H9 (cell line): ENCODE measurements at regions not wholly inside any gene's neighbourhood (a gene's known extent, or its start where the extent isn't known, plus 50 kb on each side); places are given as distances from the start of the nearest gene placed in this dataset.
A peak's percentile ranks its signal among the peaks of the same experiment; 100 is the strongest.

ENCODE experiments used
- DNase-seq: peaks from one replicate; pipeline ENCODE4 v3.0.0-alpha.2; 2017
- H2AFZ ChIP-seq: one replicate; pipeline ENCODE4 v1.6.1; 2013; ENCODE audit warnings: mild to moderate bottlenecking, low read length, control low read depth, moderate library complexity
- H2AK5ac ChIP-seq: 2 replicates; pipeline ENCODE4 v1.6.1; 2013; ENCODE audit warnings: low read length, control low read depth, mixed read lengths; ENCODE audit not compliant: insufficient read length
- H2BK120ac ChIP-seq: one replicate; pipeline ENCODE4 v1.6.1; 2013; ENCODE audit warnings: low read depth, mild to moderate bottlenecking, low read length, control low read depth, inconsistent platforms; ENCODE audit not compliant: poor library complexity, severe bottlenecking
- H2BK12ac ChIP-seq: 2 replicates; pipeline ENCODE4 v1.6.1; 2013; ENCODE audit warnings: low read length, control low read depth, mixed read lengths, low read depth; ENCODE audit not compliant: insufficient read length
- H2BK15ac ChIP-seq: 2 replicates; pipeline ENCODE4 v1.6.1; 2013; ENCODE audit warnings: low read depth, low read length, control low read depth
- H2BK20ac ChIP-seq: one replicate; pipeline ENCODE4 v1.6.1; 2013; ENCODE audit warnings: low read depth, mild to moderate bottlenecking, low read length, control low read depth, inconsistent platforms; ENCODE audit not compliant: poor library complexity, severe bottlenecking
- H2BK5ac ChIP-seq: 2 replicates; pipeline ENCODE4 v1.6.1; 2013; ENCODE audit warnings: low read length, control low read depth, mixed read lengths; ENCODE audit not compliant: insufficient read length
- H3K14ac ChIP-seq: 2 replicates; pipeline ENCODE4 v1.6.1; 2013; ENCODE audit warnings: low read length, control low read depth; ENCODE audit not compliant: insufficient read depth
- H3K18ac ChIP-seq: 2 replicates; pipeline ENCODE4 v1.6.1; 2013; ENCODE audit warnings: low read depth, mild to moderate bottlenecking, mixed read lengths, low read length, control low read depth; ENCODE audit not compliant: insufficient read length
- H3K23ac ChIP-seq: 2 replicates; pipeline ENCODE4 v1.6.1; 2013; ENCODE audit warnings: low read length, control low read depth, mixed read lengths, low read depth; ENCODE audit not compliant: insufficient read length
- H3K23me2 ChIP-seq: 2 replicates; pipeline ENCODE4 v1.6.1; 2013; ENCODE audit warnings: low read depth, mild to moderate bottlenecking, mixed read lengths, low read length, control low read depth; ENCODE audit not compliant: insufficient read length, poor library complexity, severe bottlenecking
- H3K27ac ChIP-seq: 2 replicates; pipeline ENCODE4 v1.5.1; 2013; ENCODE audit warnings: low read length, control low read depth, mixed read lengths, low read depth; ENCODE audit not compliant: insufficient read length
- H3K27me3 ChIP-seq: 2 replicates; pipeline ENCODE4 v1.6.1; 2013; ENCODE audit warnings: low read length, control low read depth, inconsistent platforms; ENCODE audit not compliant: insufficient read depth
- H3K4ac ChIP-seq: 2 replicates; pipeline ENCODE4 v1.6.1; 2013; ENCODE audit warnings: low read depth, mild to moderate bottlenecking, control low read depth, inconsistent platforms, low read length, moderate library complexity
- H3K4me1 ChIP-seq: 2 replicates; pipeline ENCODE4 v1.6.1; 2013; ENCODE audit warnings: low read length, control low read depth, inconsistent platforms; ENCODE audit not compliant: insufficient read depth
- H3K4me2 ChIP-seq: 2 replicates; pipeline ENCODE4 v1.6.1; 2013; ENCODE audit warnings: low read length, control low read depth, mixed read lengths; ENCODE audit not compliant: insufficient read length, insufficient read depth
- H3K56ac ChIP-seq: 2 replicates; pipeline ENCODE4 v1.6.1; 2013; ENCODE audit warnings: low read depth, mild to moderate bottlenecking, mixed read lengths, low read length, control low read depth; ENCODE audit not compliant: insufficient read length
- H3K79me1 ChIP-seq: 2 replicates; pipeline ENCODE4 v1.6.1; 2013; ENCODE audit warnings: low read depth, mild to moderate bottlenecking, moderate library complexity, low read length, control low read depth, inconsistent platforms; ENCODE audit not compliant: insufficient read depth, poor library complexity, severe bottlenecking
- H3K79me2 ChIP-seq: 2 replicates; pipeline ENCODE4 v1.6.1; 2013; ENCODE audit warnings: low read length, control low read depth, inconsistent platforms; ENCODE audit not compliant: insufficient read depth
- H3K9ac ChIP-seq: 2 replicates; pipeline ENCODE4 v1.6.1; 2013; ENCODE audit warnings: low read length, control low read depth, mixed read lengths; ENCODE audit not compliant: insufficient read length; ENCODE audit errors: extremely low read depth
- H3K9me3 ChIP-seq: one replicate; pipeline ENCODE4 v1.6.1; 2013; ENCODE audit warnings: low read depth, low read length, inconsistent platforms; ENCODE audit not compliant: control insufficient read depth
- H3T11ph ChIP-seq: one replicate; pipeline ENCODE4 v1.6.1; 2013; ENCODE audit warnings: mild to moderate bottlenecking, low read length, control low read depth, inconsistent platforms
- H4K20me1 ChIP-seq: one replicate; pipeline ENCODE4 v1.6.1; 2013; ENCODE audit not compliant: control insufficient read depth, insufficient read length, insufficient read depth
- H4K5ac ChIP-seq: 2 replicates; pipeline ENCODE4 v1.6.1; 2013; ENCODE audit warnings: low read depth, mild to moderate bottlenecking, mixed read lengths, low read length, control low read depth; ENCODE audit not compliant: insufficient read length
- H4K8ac ChIP-seq: replicated peaks from 2 replicates; pipeline ENCODE4 v1.6.1; 2013; ENCODE audit warnings: low read length, control low read depth, mixed read lengths, low read depth; ENCODE audit not compliant: insufficient read length
- H4K91ac ChIP-seq: 2 replicates; pipeline ENCODE4 v1.6.1; 2013; ENCODE audit warnings: low read depth, mild to moderate bottlenecking, moderate library complexity, mixed read lengths, low read length, control low read depth; ENCODE audit not compliant: insufficient read length
- H3K27ac Mint-ChIP-seq, 3 experiments: 2 replicates in 2 of 3; 3 replicates in 1 of 3; pipeline ENCODE4 v1.8.0; 2020 to 2021; ENCODE audit warnings: mixed read lengths in 3 of 3, mild to moderate bottlenecking in 1 of 3, moderate library complexity in 1 of 3
- H3K27me3 Mint-ChIP-seq: 2 replicates; pipeline ENCODE4 v1.8.0; 2021; ENCODE audit warnings: low read depth, mild to moderate bottlenecking, moderate library complexity, mixed read lengths
- H3K36me3 Mint-ChIP-seq, 3 experiments: 2 replicates in 2 of 3; 3 replicates in 1 of 3; pipeline ENCODE4 v1.8.0; 2020 to 2021; ENCODE audit warnings: low read depth in 3 of 3, mixed read lengths in 3 of 3; ENCODE audit not compliant: insufficient read depth in 1 of 3
- H3K4me1 Mint-ChIP-seq, 2 experiments: 2 replicates each; pipeline ENCODE4 v1.8.0; 2020; ENCODE audit warnings: mixed read lengths in 2 of 2
- H3K4me3 Mint-ChIP-seq, 2 experiments: 2 replicates in 1 of 2; 3 replicates in 1 of 2; pipeline ENCODE4 v1.8.0; 2020 to 2021; ENCODE audit warnings: mild to moderate bottlenecking in 2 of 2, mixed read lengths in 2 of 2, moderate library complexity in 1 of 2
- H3K9me3 Mint-ChIP-seq, 2 experiments: 2 replicates in 1 of 2; 3 replicates in 1 of 2; pipeline ENCODE4 v1.8.0; 2020; ENCODE audit warnings: mild to moderate bottlenecking in 2 of 2, mixed read lengths in 2 of 2, moderate library complexity in 1 of 2
- CTCF ChIP-seq: fragments of 200-600 bp; sonication (generic); conservative IDR thresholded peaks from 3 replicates; pipeline ENCODE4 v1.8.0; 2021; ENCODE audit warnings: antibody characterized with exemption, mild to moderate bottlenecking
- WGBS: extraction: QIAGEN DNeasy Blood & Tissue Kit; methylation state at CpG from one replicate; pipeline ENCODE4 v1.1.7; 2013; ENCODE audit warnings: missing lambda C conversion rate, low lambda C conversion rate, mixed read lengths; ENCODE audit not compliant: insufficient read length; ENCODE audit errors: extremely low coverage; 5-methylcytosine and 5-hydroxymethylcytosine counted together

GRCh38 chr7:130921391-130922180, 187.6 kb upstream of the KLF14 start:
- H3K4me1 Mint-ChIP-seq = peaks cover 25 to 33% of the 10 kb centered on the region in 2 experiments
- Histone ChIP-seq H2BK12ac (no peak overlapping the region), H4K91ac (no peak overlapping the region), H3K79me2 (no peaks in the 10 kb centered on the region), H3K23ac (no peak overlapping the region), H3K23me2 (no peaks in the 10 kb centered on the region), H3K79me1 (no peaks in the 10 kb centered on the region), H4K5ac (no peak overlapping the region), H3K56ac (no peak overlapping the region), H3K27me3 (no peaks in the 10 kb centered on the region), H2BK5ac (no peak overlapping the region), H3K18ac (no peak overlapping the region), H2BK120ac (no peak overlapping the region), H3K14ac (no peak overlapping the region), H2AK5ac (no peak overlapping the region), H3K4me1 (no peaks in the 10 kb centered on the region), H3T11ph (no peak overlapping the region), H2AFZ (no peak overlapping the region), H3K9ac (no peak overlapping the region), H3K9me3 (no peaks in the 10 kb centered on the region), H3K4ac (no peak overlapping the region), H2BK15ac (no peak overlapping the region), H3K4me2 (no peak overlapping the region), H4K8ac (no peak overlapping the region), H4K20me1 (no peaks in the 10 kb centered on the region), H2BK20ac (no peak overlapping the region), H3K27ac (no peak overlapping the region)
- no peak for DNase-seq
- no peaks in the 10 kb centered on the region for H3K9me3 Mint-ChIP-seq
- no peak for TF ChIP-seq CTCF
- no peak overlapping the region for H3K4me3 Mint-ChIP-seq
- H3K36me3 Mint-ChIP-seq = no peaks in the 10 kb centered on the region
- no peaks in the 10 kb centered on the region for H3K27me3 Mint-ChIP-seq
- H3K27ac Mint-ChIP-seq = peak overlapping the region in 2 of 3 experiments; percentile 55 to 59; a peak in 4 of 7 replicates
- WGBS = no CpG with 5 or more reads among the region's 23 CpGs
